Gastroesophageal sphincter (tissue), 4 donors: ENCODE measurements at regions not wholly inside any gene's neighbourhood (a gene's known extent, or its start where the extent isn't known, plus 50 kb on each side); places are given as distances from the start of the nearest gene placed in this dataset.

Experiments
- ATAC-seq: fragments of 150-250 bp; one replicate; pipeline ENCODE4 v1.9.1; 2016; ENCODE audit warnings: mild to moderate bottlenecking, moderate library complexity
- H3K27ac ChIP-seq, 4 donors: fragments of 200-600 bp; sonication (generic) in 3 of 4; 1 replicate in 3 of 4; 2 replicates in 1 of 4; pipeline ENCODE4 v1.5.1; 2016 to 2019
- H3K27me3 ChIP-seq: fragments of 200-600 bp; sonication (generic); one replicate; pipeline ENCODE4 v1.5.1; 2019
- H3K36me3 ChIP-seq, 2 donors: fragments of 200-600 bp; sonication (generic); one replicate each; pipeline ENCODE4 v1.5.1; 2019; ENCODE audit warnings: control low read depth in 1 of 2
- H3K4me1 ChIP-seq, 3 donors: fragments of 200-600 bp; sonication (generic); 1 replicate in 2 of 3; 2 replicates in 1 of 3; pipeline ENCODE4 v1.5.1; 2016 to 2019; ENCODE audit warnings: control low read depth in 2 of 3
- H3K4me3 ChIP-seq, 2 donors: fragments of 200-600 bp; sonication (generic); one replicate each; pipeline ENCODE4 v1.5.1; 2019; ENCODE audit warnings: mild to moderate bottlenecking in 1 of 2, moderate library complexity in 1 of 2
- H3K9me3 ChIP-seq, 3 donors: fragments of 200-600 bp; sonication (generic); one replicate each; pipeline ENCODE4 v1.5.1; 2017 to 2019; ENCODE audit warnings: control low read depth in 2 of 3
- CTCF ChIP-seq, 4 experiments: fragments of 200-600 bp in 2 of 4; fragments of 450-650 bp in 2 of 4; sonication (generic) in 1 of 4; IDR thresholded peaks; one replicate each; pipeline ENCODE4 v1.5.1; 2017 to 2019; ENCODE audit warnings: antibody characterized with exemption in 4 of 4, mild to moderate bottlenecking in 2 of 4, moderate library complexity in 2 of 4
- EP300 ChIP-seq: sonication (generic); formaldehyde crosslinking; IDR thresholded peaks from one replicate; pipeline ENCODE4 v1.6.1; 2017; ENCODE audit warnings: antibody characterized with exemption, mild to moderate bottlenecking
- POLR2A ChIP-seq, 2 donors: fragments of 450-650 bp; IDR thresholded peaks; one replicate each; pipeline ENCODE4 v1.6.1; 2017; ENCODE audit warnings: antibody characterized with exemption in 2 of 2, mild to moderate bottlenecking in 2 of 2, moderate library complexity in 1 of 2
- POLR2AphosphoS5 ChIP-seq: sonication (generic); formaldehyde crosslinking; IDR thresholded peaks from one replicate; pipeline ENCODE4 v1.6.1; 2017; ENCODE audit warnings: antibody characterized with exemption
- WGBS, 2 donors: methylation state at CpG; one replicate each; pipeline ENCODE4 v1.1.5; 2018; ENCODE audit warnings: low coverage in 1 of 2; 5-methylcytosine and 5-hydroxymethylcytosine counted together

DNA sequence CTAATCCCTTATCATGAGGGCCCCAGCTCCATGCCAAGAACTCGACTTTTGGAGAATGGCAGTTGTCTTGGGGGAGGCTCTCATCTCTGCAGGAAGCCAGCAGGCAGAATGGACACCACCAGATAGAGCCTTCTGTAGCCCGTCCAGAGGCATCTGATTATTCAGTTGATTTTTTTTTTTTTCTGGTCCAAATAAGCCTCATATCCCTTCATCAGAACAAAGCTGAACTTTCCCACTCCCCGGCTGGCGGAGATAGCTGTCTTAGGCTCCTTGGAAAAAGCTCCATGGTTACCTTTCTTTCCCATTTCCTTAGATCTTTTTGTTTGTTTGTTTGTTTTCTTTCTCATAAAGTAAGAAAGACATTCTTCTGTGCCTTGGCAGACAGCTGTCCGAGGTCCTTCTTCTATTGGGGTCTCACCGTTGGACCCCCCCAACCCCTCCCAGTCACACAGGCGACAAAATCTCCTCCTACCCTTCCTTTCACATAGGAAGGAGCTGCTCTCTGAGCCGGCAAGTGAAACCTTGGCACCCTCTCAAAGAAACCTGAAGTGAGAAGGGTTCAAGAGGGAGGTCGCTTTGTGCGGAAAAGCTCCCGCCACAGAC is 278.5 kb downstream of the RPS6KC1 start:
- TF ChIP-seq EP300, result no peak
- no peak for TF ChIP-seq POLR2A (IDR thresholded peaks at IDR 0.05)
- no peak for TF ChIP-seq POLR2AphosphoS5
- TF ChIP-seq CTCF (IDR thresholded peaks at IDR 0.05), result no peak
- H3K27me3 ChIP-seq, result no peaks in the 10 kb centered on the region
- H3K36me3 ChIP-seq, result no peaks in the 10 kb centered on the region
- H3K27ac ChIP-seq, result no peak overlapping the region
- no peaks in the 10 kb centered on the region for H3K4me1 ChIP-seq
- no peaks in the 10 kb centered on the region for H3K9me3 ChIP-seq
- no peak overlapping the region for H3K4me3 ChIP-seq
- 83 to 96% methylated on average over 3 to 4 of the region's 11 CpGs for WGBS, 2 donors
- ATAC-seq, result no peak

- H3K9me3 ChIP-seq, result no peaks in the 10 kb centered on the region
- no peaks in the 10 kb centered on the region for H3K4me1 ChIP-seq
- no peaks in the 10 kb centered on the region for H3K27me3 ChIP-seq
- WGBS, 2 donors, result 80% methylated on average over 1 of the region's 3 CpGs; no CpG with 5 or more reads in 1 of the 2 donors
- no peak for ATAC-seq
- H3K4me3 ChIP-seq, result no peak overlapping the region
- TF ChIP-seq POLR2A (IDR thresholded peaks at IDR 0.05) (no peak), POLR2AphosphoS5 (no peak), CTCF (IDR thresholded peaks at IDR 0.05) (no peak), EP300 (no peak)
- H3K36me3 ChIP-seq, result no peaks in the 10 kb centered on the region
- no peak overlapping the region for H3K27ac ChIP-seq
Observed at GRCh38 chr1:213330281-213330680, 279.2 kb downstream of the RPS6KC1 start.

- Histone ChIP-seq H3K9me3 (no peaks in the 10 kb centered on the region), H3K4me3 (no peak overlapping the region), H3K4me1 (no peaks in the 10 kb centered on the region), H3K27ac (no peak overlapping the region), H3K36me3 (no peaks in the 10 kb centered on the region), H3K27me3 (no peaks in the 10 kb centered on the region)
- TF ChIP-seq CTCF (IDR thresholded peaks at IDR 0.05) (no peak), POLR2A (IDR thresholded peaks at IDR 0.05) (no peak), POLR2AphosphoS5 (no peak), EP300 (no peak)
- no peak for ATAC-seq
- 79 to 86% methylated on average over 1 to 4 of the region's 4 CpGs for WGBS, 2 donors
Observed at GRCh38 chr1:213331631-213332175, 280.7 kb downstream of the RPS6KC1 start.

DNA sequence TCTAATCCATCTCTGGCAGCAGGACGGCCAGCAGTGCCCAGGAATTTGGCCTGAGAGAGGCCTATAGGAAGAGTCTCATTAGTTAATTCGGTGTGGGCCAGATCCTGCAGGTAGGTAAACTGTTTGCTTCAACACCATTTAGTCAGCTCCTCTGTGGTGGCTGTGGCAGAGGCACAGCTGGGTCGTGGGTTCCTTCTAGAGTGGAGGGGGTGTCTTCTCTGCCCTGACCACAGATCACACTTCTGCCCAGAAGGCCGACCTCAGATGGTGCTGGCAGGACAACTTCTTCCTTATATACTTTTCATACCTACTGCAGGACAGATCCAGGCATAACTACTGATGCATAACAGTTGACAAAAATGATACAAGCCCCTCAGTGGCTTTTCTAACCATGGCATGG is 281.4 kb downstream of the RPS6KC1 start:
- H3K36me3 ChIP-seq, result no peaks in the 10 kb centered on the region
- no peak overlapping the region for H3K4me3 ChIP-seq
- no peaks in the 10 kb centered on the region for H3K27me3 ChIP-seq
- H3K27ac ChIP-seq, result no peak overlapping the region
- 52 to 67% methylated on average over 1 to 3 of the region's 4 CpGs for WGBS, 2 donors
- no peaks in the 10 kb centered on the region for H3K9me3 ChIP-seq
- no peak for TF ChIP-seq POLR2A (IDR thresholded peaks at IDR 0.05)
- no peak for TF ChIP-seq EP300
- TF ChIP-seq CTCF (IDR thresholded peaks at IDR 0.05), result no peak
- TF ChIP-seq POLR2AphosphoS5, result no peak
- ATAC-seq, result no peak
- H3K4me1 ChIP-seq, result no peaks in the 10 kb centered on the region

GRCh38 chr1:213333121-213333520 is 282.1 kb downstream of the RPS6KC1 start:
- no peak for ATAC-seq
- WGBS, 2 donors, result 84 to 96% methylated on average over 4 to 5 of the region's 5 CpGs
- Histone ChIP-seq H3K9me3 (no peaks in the 10 kb centered on the region), H3K36me3 (no peaks in the 10 kb centered on the region), H3K4me3 (no peak overlapping the region), H3K4me1 (no peaks in the 10 kb centered on the region), H3K27me3 (no peaks in the 10 kb centered on the region), H3K27ac (no peak overlapping the region)
- TF ChIP-seq EP300 (no peak), CTCF (IDR thresholded peaks at IDR 0.05) (no peak), POLR2A (IDR thresholded peaks at IDR 0.05) (no peak), POLR2AphosphoS5 (no peak)
